HG03175 (cell line): ENCODE measurements at regions not wholly inside any gene's neighbourhood (a gene's known extent, or its start where the extent isn't known, plus 50 kb on each side); places are given as distances from the start of the nearest gene placed in this dataset.
"Not testable (repeated sequence)": the region's sequence is repeated elsewhere in the genome, so short reads cannot be mapped to it uniquely, and the experiment has no call there.

Experiments used
- ATAC-seq: cut with Tn5 transposase; IDR thresholded peaks from one replicate; pipeline ENCODE4 v1.9.1; 2021; ENCODE audit warnings: mild to moderate bottlenecking, moderate library complexity; ENCODE audit not compliant: unreplicated experiment

- not testable (repeated sequence) for ATAC-seq
Observed at GRCh38 chr20:50455245-50455644, 54.9 kb upstream of the PTPN1 start.

- ATAC-seq = no peak
Observed at GRCh38 chr20:50455656-50456451, 54.3 kb upstream of the PTPN1 start.

DNA sequence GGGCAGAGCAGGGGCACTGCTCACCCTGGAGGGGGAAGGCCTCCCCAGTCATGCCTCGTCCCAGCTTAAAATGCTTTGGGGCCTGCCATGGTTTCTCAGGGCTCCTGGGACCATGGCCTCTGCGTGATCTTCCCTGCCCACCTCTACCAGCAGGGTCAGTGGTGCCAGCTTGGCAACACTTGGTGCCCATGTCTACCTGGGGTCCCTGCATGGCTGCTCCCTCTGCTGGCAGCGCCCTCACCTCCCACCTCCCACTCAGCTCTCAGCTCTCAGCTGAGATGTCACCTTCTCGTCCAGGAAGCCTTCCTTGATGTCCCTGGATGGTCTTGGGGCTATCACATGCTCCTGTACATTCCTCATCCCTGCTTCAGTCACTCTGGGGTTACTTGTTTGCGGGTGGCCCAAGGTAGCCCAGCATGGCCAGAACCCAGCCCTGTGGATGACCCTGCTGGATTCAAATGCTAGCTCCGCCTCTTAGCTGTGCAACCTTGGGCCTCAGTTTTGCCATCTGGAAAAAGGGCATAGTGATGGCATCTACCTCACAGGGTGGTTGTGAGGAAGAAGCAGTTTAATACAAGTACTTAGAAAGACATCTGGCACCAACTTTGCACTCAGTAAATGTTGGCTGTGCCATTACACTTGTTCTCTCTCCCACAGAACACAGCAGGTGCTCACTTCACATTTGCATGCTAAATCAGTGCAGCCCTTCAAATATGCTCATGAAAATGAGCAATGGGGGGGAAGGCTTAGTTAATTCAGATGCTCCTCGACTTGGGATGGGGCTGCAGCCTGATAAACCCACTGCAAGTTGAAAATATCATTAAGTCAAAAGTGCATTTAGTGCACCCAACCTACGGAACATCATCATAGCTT is 53.5 kb upstream of the PTPN1 start:
- ATAC-seq = no peak

DNA sequence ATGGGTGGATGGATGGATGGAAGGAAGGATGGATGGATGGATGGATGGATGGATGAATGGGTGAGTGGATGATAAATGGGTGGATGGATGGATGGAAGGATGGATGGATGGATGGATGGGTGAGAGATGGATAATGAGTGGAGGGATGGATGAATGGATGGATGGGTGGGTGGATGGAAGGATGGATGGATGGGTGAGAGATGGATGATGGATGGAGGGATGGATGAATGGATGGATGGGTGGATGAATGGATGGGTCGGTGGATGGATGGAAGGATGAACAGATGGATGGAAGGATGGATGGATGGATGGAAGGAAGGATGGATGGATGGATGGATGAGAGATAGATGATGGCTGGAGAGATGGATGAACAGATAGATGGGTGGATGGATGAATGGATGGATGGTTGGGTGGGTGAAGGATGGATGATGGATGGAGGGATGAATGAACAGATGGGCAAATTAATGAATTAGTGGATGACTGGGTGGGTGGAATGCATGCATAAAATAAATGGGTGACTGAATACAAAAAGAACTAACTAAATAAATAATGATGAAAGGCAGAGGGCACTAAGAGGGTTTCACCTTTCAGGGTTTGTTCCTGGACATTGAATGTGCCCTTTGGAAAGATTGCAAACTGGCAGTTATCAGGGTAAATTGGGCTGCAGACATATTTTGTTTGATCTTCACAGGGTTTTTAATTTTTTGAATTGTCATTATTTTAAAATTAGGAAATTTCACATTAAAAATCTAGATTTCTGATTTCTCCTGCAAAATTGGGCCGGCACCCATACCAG is 50.9 kb upstream of the PTPN1 start:
- no peak for ATAC-seq

DNA sequence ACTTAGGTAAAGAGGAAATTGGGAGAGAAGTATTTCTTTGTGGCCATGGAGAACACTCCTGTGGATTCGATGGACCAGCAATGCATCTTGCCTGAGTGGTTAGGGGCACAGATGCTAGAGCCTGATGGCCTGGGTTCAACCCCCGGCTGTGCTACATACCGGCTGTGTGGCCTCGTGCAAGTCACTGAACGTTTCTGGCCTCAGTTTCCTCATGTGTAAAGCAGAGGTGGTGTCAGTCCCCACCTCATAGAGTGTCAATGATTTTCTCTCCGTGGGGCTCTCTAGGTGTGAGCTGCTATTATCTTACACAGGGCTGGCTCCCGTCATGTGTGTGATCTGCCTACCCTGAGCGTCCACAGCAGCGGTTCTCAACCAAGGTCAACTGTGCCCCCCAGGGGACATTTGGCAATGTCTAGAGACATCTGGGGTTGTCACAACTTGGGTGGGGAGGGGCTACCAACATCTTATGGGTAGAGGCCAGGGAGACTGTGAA is 50.0 kb upstream of the PTPN1 start:
- no peak for ATAC-seq
